GM12873 (cell line): ENCODE measurements at regions not wholly inside any gene's neighbourhood (a gene's known extent, or its start where the extent isn't known, plus 50 kb on each side); places are given as distances from the start of the nearest gene placed in this dataset.

Experiments used
- TF ChIP-seq, protein P1 (sequence below): IDR thresholded peaks from 2 replicates; pipeline ENCODE4 v1.5.1; 2012; ENCODE audit warnings: low read depth, mild to moderate bottlenecking, moderate library complexity, low read length, control low read depth; ENCODE audit not compliant: insufficient read depth; ENCODE audit errors: missing control alignments

DNA sequence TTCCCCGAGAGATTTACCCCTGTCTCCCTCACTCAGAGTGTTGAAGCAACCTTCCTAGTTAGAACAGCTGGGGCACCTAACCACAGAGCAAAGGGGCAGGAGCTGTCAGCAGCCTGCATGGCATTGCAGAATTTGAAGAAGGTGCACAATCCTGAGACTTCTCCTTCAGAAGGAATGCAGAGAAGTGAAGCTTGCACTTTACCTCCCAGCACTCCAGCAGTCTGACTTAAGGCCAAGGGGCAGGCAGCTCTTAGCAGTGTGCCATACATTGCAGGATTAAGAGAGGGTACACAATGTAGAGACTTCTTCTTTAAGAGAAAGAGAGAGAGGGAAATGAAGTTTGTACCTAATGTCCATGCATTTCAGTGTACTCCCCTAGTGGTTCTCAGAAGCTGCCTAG, 236.0 kb upstream of the FBXL7 start:
- TF ChIP-seq, protein P1, sequence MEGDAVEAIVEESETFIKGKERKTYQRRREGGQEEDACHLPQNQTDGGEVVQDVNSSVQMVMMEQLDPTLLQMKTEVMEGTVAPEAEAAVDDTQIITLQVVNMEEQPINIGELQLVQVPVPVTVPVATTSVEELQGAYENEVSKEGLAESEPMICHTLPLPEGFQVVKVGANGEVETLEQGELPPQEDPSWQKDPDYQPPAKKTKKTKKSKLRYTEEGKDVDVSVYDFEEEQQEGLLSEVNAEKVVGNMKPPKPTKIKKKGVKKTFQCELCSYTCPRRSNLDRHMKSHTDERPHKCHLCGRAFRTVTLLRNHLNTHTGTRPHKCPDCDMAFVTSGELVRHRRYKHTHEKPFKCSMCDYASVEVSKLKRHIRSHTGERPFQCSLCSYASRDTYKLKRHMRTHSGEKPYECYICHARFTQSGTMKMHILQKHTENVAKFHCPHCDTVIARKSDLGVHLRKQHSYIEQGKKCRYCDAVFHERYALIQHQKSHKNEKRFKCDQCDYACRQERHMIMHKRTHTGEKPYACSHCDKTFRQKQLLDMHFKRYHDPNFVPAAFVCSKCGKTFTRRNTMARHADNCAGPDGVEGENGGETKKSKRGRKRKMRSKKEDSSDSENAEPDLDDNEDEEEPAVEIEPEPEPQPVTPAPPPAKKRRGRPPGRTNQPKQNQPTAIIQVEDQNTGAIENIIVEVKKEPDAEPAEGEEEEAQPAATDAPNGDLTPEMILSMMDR: no peak

- TF ChIP-seq, protein P1: no peak
These were observed 236.6 kb upstream of the FBXL7 start for GRCh38 chr5:15263406-15263805.

GRCh38 chr5:15261269-15261995, 238.5 kb upstream of the FBXL7 start:
- TF ChIP-seq, protein P1: no peak

- TF ChIP-seq, protein P1: no peak
These were observed 239.4 kb upstream of the FBXL7 start for GRCh38 chr5:15260356-15261268.

DNA sequence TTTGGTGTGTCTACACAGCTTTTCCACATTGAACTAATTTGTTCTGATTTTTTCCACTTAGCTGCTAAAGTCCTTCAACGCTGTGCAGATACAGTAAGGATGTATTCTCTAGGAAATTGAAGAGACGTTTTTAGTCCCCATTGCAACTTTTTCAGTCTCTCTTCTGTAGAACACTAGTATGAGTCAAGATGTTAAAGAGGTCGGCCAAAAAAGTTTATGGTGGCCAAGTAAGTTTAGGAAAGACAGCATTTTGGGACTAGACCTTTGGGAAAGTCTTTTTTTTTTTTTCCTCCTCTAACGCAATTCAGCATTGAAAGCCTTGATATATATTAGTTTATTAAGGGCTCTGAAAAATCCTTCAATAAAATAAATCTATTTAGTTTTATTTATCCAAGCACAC, 243.5 kb upstream of the FBXL7 start:
- TF ChIP-seq, protein P1: no peak

- TF ChIP-seq, protein P1: no peak
These were observed 244.4 kb upstream of the FBXL7 start for GRCh38 chr5:15255576-15255975.

GRCh38 chr5:15254607-15255006, 245.4 kb upstream of the FBXL7 start:
- TF ChIP-seq, protein P1: no peak
